Activated CD4-positive, CD25-positive, alpha-beta regulatory T cell treated with anti-CD3 and anti-CD28 coated beads, Interleukin-2, amount 50 U/mL, for 24 hours (primary cell): ENCODE measurements at regions not wholly inside any gene's neighbourhood (a gene's known extent, or its start where the extent isn't known, plus 50 kb on each side); places are given as distances from the start of the nearest gene placed in this dataset.
"Not testable (repeated sequence)": the region's sequence is repeated elsewhere in the genome, so short reads cannot be mapped to it uniquely, and the experiment has no call there.

Source experiments
- ATAC-seq, 2 donors: fragments of 150-1000 bp; cut with Tn5 transposase; one replicate each; pipeline ENCODE4 v1.10.0; 2021; ENCODE audit warnings: mild to moderate bottlenecking in 1 of 2, moderate library complexity in 1 of 2

- ATAC-seq, result no peak
Measured at GRCh38 chr1:213600879-213601278, 386.9 kb upstream of the PROX1 start.

- ATAC-seq, result not testable (repeated sequence)
Measured at GRCh38 chr1:213601705-213602104, 386.1 kb upstream of the PROX1 start.

- no peak for ATAC-seq
Measured at GRCh38 chr1:213602796-213603486, 384.8 kb upstream of the PROX1 start.

GRCh38 chr1:213604477-213604876 is 383.3 kb upstream of the PROX1 start:
- no peak for ATAC-seq

- ATAC-seq, result no peak
Measured at GRCh38 chr1:213605732-213606131, 382.0 kb upstream of the PROX1 start.

- no peak for ATAC-seq
Measured at GRCh38 chr1:213606252-213606820, 381.4 kb upstream of the PROX1 start.

- ATAC-seq, result no peak
Measured at GRCh38 chr1:213613549-213613948, 374.2 kb upstream of the PROX1 start.

GRCh38 chr1:213615226-213615916 is 372.4 kb upstream of the PROX1 start:
- no peak for ATAC-seq

GRCh38 chr1:213617133-213617532 is 370.6 kb upstream of the PROX1 start:
- ATAC-seq, result no peak

- no peak for ATAC-seq
Measured at GRCh38 chr1:213618094-213618493, 369.7 kb upstream of the PROX1 start.

- no peak for ATAC-seq
Measured at GRCh38 chr1:213619026-213619425, 368.7 kb upstream of the PROX1 start.

- ATAC-seq, result no peak
Measured at GRCh38 chr1:213621077-213621476, 366.7 kb upstream of the PROX1 start.

- ATAC-seq, result no peak
Measured at GRCh38 chr1:213622365-213623063, 365.3 kb upstream of the PROX1 start.

- ATAC-seq, result no peak
Measured at GRCh38 chr1:213623064-213623581, 364.6 kb upstream of the PROX1 start.

GRCh38 chr1:213623862-213624261 is 363.9 kb upstream of the PROX1 start:
- ATAC-seq, result no peak

- not testable (repeated sequence) for ATAC-seq
Measured at GRCh38 chr1:213636778-213637177, 351.0 kb upstream of the PROX1 start.

GRCh38 chr1:213641312-213641711 is 346.5 kb upstream of the PROX1 start:
- no peak for ATAC-seq

GRCh38 chr1:213643360-213643759 is 344.4 kb upstream of the PROX1 start:
- ATAC-seq, result no peak

GRCh38 chr1:213647864-213648650 is 339.7 kb upstream of the PROX1 start:
- ATAC-seq, result no peak

GRCh38 chr1:213649373-213649772 is 338.4 kb upstream of the PROX1 start:
- no peak for ATAC-seq

GRCh38 chr1:213650603-213651002 is 337.2 kb upstream of the PROX1 start:
- no peak for ATAC-seq

GRCh38 chr1:213651077-213651476 is 336.7 kb upstream of the PROX1 start:
- no peak for ATAC-seq
